Amniotic epithelial cell (primary cell): ENCODE measurements at regions not wholly inside any gene's neighbourhood (a gene's known extent, or its start where the extent isn't known, plus 50 kb on each side); places are given as distances from the start of the nearest gene placed in this dataset.

Experiments
- DNase-seq: peaks from one replicate; pipeline ENCODE4 v3.0.0-alpha.2; 2010; ENCODE audit warnings: low read depth

DNA sequence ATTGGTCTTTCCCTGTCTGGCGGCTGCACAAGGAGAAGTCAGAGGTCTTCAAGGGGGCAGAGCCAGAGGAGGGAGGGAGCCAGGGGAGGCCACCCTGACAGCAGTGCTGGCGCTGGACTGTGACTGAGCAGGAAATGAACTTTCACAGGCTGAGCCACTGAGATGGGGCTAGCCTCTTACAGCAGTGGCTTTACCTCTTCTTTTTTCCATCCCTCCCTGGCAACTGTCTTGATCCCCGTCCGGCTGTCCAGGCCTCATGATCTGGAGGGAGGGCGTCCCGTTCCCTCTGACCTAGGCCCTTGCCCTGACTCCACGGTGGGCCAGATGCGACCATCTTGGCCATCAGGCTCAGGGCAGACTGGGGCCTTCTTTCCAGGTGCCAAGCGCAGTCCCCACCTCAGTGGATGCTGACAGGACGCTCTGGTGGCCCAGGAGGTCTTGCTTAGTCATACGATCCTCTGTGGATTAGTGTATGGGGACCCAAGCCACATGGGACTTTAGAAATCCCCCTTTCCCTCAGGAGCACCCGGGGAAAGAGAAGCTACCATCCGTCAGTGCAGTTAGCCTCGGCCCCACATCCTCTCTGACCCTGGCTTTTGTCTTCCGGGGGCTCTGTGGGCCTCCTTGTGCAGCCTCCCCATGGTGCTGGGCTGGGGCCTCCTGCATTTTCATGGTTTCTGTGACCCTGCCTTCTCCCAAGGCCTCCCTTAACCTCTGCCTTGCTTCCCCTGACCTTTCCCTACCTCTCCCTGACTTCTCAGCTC lies 57.4 kb upstream of the CCDC167 start:
- no peak for DNase-seq

DNA sequence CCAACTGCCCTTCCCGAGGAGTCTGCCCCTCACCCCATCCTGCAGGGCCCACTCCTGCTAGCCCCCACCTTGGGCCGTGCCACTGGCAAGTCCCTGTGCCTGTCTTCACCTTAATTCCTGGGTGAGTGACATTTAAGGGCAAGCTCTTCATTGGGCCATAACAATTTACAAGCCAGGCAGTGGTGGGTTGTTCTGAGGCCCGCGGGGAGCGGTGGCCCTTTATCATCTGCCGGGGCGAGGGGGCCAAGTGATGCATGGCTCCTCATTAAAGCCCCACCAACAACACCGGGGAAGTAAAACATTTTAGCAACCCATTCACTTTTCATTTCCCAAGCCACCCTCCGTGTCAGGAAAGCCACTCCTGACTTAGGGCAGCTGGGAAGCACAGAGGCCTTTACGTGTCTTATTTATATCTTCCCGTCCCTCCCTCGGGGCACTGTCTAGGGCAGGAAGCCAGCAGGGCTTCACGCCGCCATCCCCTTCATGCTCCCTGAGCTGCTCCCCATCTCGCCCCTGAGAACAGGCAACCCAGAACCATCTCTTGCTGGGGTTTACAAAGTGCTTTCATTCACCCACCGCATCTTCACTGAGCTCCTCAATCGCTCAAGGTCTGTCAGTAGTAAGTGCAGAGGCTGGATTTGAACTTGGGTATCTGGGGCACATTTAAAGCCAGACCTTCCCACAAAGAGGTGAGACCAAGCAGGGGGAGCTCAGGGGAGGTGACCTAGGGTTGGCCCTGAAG lies 55.5 kb upstream of the CCDC167 start:
- DNase-seq = no peak

DNA sequence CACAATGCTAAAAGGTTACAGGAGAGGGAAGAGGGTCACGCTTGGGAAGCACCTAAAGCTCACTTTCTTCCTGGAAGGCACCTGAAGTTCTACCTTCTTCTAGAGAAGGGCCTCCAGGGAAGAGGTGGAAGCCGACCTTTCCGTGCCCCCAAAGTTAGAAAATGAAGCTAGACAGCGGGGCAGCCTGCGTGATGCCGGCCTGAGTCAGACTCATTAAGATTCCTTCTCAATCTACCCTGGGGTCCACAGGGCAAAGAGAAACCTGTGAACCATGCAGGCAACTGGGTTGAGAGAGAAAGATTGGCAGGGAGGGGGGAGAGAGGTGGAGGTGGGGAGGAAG lies 54.8 kb upstream of the CCDC167 start:
- DNase-seq = peak; percentile 37

DNA sequence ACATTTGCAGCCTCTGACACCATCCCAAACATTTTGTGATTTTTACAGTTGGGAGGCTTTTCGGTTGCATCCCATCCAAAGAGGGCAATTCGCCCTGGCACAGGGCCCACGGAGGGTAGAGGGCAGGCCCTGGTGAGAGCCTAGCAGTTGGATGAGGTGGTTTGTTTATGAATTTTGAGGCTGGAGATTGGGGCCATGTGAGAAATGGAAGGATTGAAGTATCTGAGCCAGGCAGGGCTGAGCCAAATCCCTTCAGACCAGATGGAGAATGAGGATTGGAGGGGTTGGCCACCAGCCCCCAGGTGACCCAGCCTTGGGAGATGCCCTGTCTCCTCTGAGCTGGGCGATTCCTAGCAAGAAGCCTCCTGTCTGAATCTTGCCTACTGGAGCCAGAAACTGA lies 52.6 kb upstream of the CCDC167 start:
- DNase-seq = no peak

DNA sequence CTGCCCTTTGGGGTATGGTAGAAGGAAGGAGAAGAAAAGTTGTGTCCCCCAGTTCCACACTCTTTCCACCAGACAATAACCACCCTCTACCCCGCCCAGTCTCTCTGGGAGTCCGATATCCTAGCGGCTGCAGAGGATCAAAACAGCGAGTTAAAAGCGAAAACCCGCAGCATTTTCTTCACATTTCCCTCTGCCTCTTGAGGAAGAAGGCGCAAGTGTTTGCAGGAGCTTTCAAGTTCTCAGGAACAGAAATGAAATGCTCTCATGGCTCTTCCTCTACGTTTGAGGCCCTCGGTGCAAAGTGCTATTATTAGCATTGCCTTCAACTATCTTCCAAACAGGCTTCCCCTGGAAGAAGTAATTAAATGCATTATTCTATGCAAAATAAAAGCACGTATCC lies 52.2 kb upstream of the CCDC167 start:
- DNase-seq = no peak

DNA sequence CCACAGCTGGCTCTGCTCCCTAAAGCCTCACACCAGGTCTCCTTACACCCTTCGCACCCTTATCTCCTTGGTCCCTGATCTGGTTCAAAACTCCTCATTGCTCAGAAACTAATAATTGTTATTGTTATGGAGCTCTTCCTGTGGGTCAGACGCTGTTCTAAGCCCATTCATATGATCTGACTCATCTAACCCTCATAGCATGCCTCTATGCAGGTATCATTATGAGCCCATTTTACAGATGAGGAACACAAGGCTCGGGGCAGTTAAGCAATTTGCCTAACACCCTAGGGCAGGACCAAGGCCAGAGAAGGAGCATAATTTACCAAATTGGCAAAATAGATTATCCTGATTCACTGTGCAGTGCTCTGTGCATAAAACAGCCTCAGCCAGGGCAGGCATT lies 51.8 kb upstream of the CCDC167 start:
- no peak for DNase-seq

DNA sequence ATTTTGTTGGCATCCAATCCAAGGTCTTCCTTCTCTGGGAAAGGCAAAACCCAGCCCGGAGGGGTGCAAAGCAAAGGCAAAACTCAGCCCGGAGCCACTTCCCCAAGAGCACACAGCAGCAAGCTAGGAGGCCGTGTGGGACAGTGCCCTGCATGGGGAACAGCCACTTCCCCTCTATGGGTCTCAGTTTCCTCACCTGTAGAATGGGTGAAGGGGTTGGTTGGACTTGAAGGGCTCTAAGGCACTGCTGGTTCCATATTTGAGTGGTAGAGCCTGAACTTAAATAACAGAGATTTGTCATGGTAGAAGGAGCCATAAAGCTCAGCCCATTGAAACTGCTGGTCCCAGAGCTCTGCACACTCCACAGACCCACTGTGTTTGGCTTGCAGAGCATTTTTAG lies 51.3 kb upstream of the CCDC167 start:
- no peak for DNase-seq

DNA sequence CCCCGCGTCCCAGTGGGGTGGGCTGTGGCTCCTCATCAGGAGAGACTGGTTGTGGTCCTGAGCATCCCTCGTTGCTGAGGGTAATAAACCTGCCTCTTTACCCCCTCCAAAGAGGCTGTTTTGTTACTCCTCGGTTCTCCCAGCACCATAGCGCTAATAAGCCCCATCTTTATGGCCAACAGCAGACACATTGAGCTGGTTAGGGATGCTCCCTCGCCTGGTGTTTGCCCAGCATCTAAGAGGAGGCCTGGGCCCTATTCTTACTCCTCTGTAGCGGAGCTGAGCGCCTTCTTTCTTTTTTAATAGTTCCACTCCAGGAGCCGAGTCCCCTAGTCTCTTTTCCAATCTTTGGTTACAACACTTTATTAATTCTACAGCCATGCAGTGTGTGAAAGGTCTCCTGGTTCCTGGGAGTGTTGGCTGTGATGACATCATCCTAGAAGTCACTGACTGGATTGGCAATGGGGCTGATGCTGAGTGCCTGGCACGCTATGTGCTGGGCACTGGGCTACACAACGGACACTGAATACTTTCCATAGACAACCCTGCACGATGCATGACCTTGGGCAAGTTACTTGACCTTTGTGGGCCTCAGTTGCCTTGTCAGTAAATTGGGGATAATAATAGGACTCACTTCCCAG lies 50.6 kb upstream of the CCDC167 start:
- DNase-seq = peak; percentile 44

- no peak for DNase-seq
These were observed 49.9 kb upstream of the CCDC167 start for GRCh38 chr6:37549558-37549957.
